ENCODE measurements at regions not wholly inside any gene's neighbourhood (a gene's known extent, or its start where the extent isn't known, plus 50 kb on each side); places are given as distances from the start of the nearest gene placed in this dataset.

DNA sequence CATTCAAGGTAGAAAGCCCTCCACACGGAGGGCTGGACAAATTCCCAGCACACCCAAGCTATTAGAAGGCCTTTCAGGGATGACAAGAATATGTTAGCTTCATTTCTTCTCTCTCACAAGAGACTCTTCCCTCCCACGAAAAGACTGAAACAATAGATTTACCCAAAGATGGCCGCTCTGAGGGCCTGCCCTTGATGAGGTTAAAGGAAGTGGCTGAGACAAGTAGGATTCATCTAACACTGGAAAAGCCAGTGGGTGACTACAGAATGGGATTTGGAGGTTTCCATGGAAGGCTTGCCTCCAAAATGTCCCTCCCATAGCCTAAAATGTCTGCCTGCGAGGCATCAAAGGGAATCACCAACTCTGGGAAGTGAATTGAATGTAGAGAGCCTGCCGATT, 277.6 kb downstream of the CLIC5 start:
- Histone ChIP-seq H2AFZ (ENCODE audit: low read depth, low read length) (no peak overlapping the region), H3K4me3 (ENCODE audit: low read length) (no peak overlapping the region)

DNA sequence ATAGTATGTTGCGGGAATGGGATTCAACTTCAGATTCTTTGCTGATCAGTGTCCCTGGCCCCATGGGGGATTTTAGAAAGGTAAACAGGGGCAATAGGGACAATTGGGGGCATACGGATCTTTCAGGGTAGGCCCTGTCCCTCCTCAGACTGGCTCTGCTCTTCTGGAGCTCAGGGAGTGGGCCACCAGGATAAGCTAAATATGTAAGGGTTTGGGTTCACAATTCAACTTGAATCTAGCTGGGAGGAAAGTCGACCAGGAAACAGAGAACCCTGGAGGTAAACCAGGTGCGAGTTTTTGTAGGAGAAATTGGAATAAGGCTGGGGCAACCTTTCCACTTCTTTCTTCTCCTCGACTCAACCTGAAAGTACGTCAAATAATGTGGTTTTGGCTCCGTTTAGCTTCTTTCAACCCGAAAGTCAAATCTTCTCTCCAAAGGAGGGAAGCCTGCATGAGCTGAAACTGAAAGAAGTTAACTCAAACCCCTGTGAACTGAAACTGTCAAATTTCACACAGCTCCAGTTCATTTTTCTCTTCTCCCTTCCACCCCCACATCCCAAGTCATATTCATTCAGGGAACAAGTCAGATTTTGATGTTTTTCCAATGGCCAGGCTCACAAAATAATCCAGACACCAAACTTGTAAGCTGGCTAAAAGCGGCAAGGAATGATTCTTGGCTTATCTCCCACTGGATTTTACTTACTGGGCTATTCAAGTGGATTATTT, 278.2 kb downstream of the CLIC5 start:
- H3F3A ChIP-seq (ENCODE audit: insufficient read depth, low read length, poor library complexity, severe bottlenecking), result no peaks in the 10 kb centered on the region
- H3K9ac ChIP-seq (ENCODE audit: low read length), result no peak overlapping the region
- no peaks in the 10 kb centered on the region for H3K9me3 ChIP-seq (ENCODE audit: low read length)
- H3K9me2 ChIP-seq (ENCODE audit: insufficient read depth, low read length), result no peaks in the 10 kb centered on the region
- H3K4me2 ChIP-seq (ENCODE audit: low read length), result no peak overlapping the region
- H2AFZ ChIP-seq (ENCODE audit: low read depth, low read length), result no peak overlapping the region
- no peaks in the 10 kb centered on the region for H3K36me3 ChIP-seq (ENCODE audit: insufficient read depth, low read length)
- H3K4me3 ChIP-seq (ENCODE audit: low read length), result no peak overlapping the region
- no peaks in the 10 kb centered on the region for H3K27me3 ChIP-seq (ENCODE audit: insufficient read depth, low read depth, low read length)
- no peaks in the 10 kb centered on the region for H3K79me2 ChIP-seq (replicated peaks; ENCODE audit: insufficient read depth, low read length)
- H3K27ac ChIP-seq (ENCODE audit: low read length), result no peak overlapping the region
- no peaks in the 10 kb centered on the region for H4K20me1 ChIP-seq (ENCODE audit: insufficient read depth)
- no peak for TF ChIP-seq EZH2 (IDR thresholded peaks at IDR 0.05; ENCODE audit: borderline replicate concordance, insufficient read depth, low read length, poor library complexity, severe bottlenecking)
- TF ChIP-seq SMC3 (conservative IDR thresholded peaks at IDR 0.05; ENCODE audit: poor library complexity), result no peak
- TF ChIP-seq EP300 (conservative IDR thresholded peaks at IDR 0.05; ENCODE audit: poor library complexity, severe bottlenecking), result no peak
- TF ChIP-seq, protein P1, sequence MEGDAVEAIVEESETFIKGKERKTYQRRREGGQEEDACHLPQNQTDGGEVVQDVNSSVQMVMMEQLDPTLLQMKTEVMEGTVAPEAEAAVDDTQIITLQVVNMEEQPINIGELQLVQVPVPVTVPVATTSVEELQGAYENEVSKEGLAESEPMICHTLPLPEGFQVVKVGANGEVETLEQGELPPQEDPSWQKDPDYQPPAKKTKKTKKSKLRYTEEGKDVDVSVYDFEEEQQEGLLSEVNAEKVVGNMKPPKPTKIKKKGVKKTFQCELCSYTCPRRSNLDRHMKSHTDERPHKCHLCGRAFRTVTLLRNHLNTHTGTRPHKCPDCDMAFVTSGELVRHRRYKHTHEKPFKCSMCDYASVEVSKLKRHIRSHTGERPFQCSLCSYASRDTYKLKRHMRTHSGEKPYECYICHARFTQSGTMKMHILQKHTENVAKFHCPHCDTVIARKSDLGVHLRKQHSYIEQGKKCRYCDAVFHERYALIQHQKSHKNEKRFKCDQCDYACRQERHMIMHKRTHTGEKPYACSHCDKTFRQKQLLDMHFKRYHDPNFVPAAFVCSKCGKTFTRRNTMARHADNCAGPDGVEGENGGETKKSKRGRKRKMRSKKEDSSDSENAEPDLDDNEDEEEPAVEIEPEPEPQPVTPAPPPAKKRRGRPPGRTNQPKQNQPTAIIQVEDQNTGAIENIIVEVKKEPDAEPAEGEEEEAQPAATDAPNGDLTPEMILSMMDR (IDR thresholded peaks at IDR 0.05; ENCODE audit: poor library complexity, severe bottlenecking), result no peak
- TF ChIP-seq TAF1 (IDR thresholded peaks at IDR 0.05; ENCODE audit: low read depth), result no peak
- no peak for TF ChIP-seq POLR2AphosphoS5 (IDR thresholded peaks at IDR 0.05)
- TF ChIP-seq, protein P2, sequence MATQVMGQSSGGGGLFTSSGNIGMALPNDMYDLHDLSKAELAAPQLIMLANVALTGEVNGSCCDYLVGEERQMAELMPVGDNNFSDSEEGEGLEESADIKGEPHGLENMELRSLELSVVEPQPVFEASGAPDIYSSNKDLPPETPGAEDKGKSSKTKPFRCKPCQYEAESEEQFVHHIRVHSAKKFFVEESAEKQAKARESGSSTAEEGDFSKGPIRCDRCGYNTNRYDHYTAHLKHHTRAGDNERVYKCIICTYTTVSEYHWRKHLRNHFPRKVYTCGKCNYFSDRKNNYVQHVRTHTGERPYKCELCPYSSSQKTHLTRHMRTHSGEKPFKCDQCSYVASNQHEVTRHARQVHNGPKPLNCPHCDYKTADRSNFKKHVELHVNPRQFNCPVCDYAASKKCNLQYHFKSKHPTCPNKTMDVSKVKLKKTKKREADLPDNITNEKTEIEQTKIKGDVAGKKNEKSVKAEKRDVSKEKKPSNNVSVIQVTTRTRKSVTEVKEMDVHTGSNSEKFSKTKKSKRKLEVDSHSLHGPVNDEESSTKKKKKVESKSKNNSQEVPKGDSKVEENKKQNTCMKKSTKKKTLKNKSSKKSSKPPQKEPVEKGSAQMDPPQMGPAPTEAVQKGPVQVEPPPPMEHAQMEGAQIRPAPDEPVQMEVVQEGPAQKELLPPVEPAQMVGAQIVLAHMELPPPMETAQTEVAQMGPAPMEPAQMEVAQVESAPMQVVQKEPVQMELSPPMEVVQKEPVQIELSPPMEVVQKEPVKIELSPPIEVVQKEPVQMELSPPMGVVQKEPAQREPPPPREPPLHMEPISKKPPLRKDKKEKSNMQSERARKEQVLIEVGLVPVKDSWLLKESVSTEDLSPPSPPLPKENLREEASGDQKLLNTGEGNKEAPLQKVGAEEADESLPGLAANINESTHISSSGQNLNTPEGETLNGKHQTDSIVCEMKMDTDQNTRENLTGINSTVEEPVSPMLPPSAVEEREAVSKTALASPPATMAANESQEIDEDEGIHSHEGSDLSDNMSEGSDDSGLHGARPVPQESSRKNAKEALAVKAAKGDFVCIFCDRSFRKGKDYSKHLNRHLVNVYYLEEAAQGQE (IDR thresholded peaks at IDR 0.05; ENCODE audit: borderline replicate concordance), result no peak
- TF ChIP-seq MXI1 (conservative IDR thresholded peaks at IDR 0.05; ENCODE audit: poor library complexity, severe bottlenecking), result no peak
- no peak for TF ChIP-seq RAD21 (conservative IDR thresholded peaks at IDR 0.05)

More for the DNA sequence above, 277.6 kb downstream of the CLIC5 start:
- H3K9me2 ChIP-seq (ENCODE audit: insufficient read depth, low read length), result no peaks in the 10 kb centered on the region
- no peaks in the 10 kb centered on the region for H3F3A ChIP-seq (ENCODE audit: insufficient read depth, low read length, poor library complexity, severe bottlenecking)
- H3K36me3 ChIP-seq (ENCODE audit: insufficient read depth, low read length), result no peaks in the 10 kb centered on the region
- no peak overlapping the region for H3K9ac ChIP-seq (ENCODE audit: low read length)
- H3K4me2 ChIP-seq (ENCODE audit: low read length), result no peak overlapping the region
- no peak overlapping the region for H3K27ac ChIP-seq (ENCODE audit: low read length)
- H3K9me3 ChIP-seq (ENCODE audit: low read length), result no peaks in the 10 kb centered on the region
- no peaks in the 10 kb centered on the region for H4K20me1 ChIP-seq (ENCODE audit: insufficient read depth)
- TF ChIP-seq EZH2 (IDR thresholded peaks at IDR 0.05; ENCODE audit: borderline replicate concordance, insufficient read depth, low read length, poor library complexity, severe bottlenecking) (no peak), TAF1 (IDR thresholded peaks at IDR 0.05; ENCODE audit: low read depth) (no peak)
- no peaks in the 10 kb centered on the region for H3K27me3 ChIP-seq (ENCODE audit: insufficient read depth, low read depth, low read length)
- no peaks in the 10 kb centered on the region for H3K79me2 ChIP-seq (replicated peaks; ENCODE audit: insufficient read depth, low read length)
